ENCODE measurements at regions not wholly inside any gene's neighbourhood (a gene's known extent, or its start where the extent isn't known, plus 50 kb on each side); places are given as distances from the start of the nearest gene placed in this dataset.

DNA sequence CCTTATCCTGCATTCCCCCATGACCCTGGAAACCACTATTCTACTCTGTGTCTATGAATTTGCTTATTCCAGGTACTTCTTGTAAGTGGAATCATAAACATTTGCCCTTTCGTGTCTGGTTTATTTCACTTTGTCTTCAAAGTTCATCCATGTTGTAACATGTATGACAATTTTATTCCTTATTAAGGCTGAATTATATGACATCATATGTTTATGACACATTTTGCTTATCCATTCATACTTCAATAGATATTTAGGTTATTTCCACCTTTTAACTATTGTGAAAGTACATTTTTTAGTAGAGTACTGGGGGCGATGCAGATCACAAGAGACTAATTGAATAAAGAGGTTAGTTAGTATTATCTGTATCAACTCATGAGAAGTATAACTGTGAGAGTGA lies 591.6 kb downstream of the UTRN start:
- TF ChIP-seq, protein P1, sequence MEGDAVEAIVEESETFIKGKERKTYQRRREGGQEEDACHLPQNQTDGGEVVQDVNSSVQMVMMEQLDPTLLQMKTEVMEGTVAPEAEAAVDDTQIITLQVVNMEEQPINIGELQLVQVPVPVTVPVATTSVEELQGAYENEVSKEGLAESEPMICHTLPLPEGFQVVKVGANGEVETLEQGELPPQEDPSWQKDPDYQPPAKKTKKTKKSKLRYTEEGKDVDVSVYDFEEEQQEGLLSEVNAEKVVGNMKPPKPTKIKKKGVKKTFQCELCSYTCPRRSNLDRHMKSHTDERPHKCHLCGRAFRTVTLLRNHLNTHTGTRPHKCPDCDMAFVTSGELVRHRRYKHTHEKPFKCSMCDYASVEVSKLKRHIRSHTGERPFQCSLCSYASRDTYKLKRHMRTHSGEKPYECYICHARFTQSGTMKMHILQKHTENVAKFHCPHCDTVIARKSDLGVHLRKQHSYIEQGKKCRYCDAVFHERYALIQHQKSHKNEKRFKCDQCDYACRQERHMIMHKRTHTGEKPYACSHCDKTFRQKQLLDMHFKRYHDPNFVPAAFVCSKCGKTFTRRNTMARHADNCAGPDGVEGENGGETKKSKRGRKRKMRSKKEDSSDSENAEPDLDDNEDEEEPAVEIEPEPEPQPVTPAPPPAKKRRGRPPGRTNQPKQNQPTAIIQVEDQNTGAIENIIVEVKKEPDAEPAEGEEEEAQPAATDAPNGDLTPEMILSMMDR (IDR thresholded peaks at IDR 0.05) = no peak
- TF ChIP-seq POLR2A (IDR thresholded peaks at IDR 0.05) = no peak
